SK-N-SH (cell line): ENCODE measurements at regions not wholly inside any gene's neighbourhood (a gene's known extent, or its start where the extent isn't known, plus 50 kb on each side); places are given as distances from the start of the nearest gene placed in this dataset.

ENCODE experiments used
- CTCF ChIA-PET: fragments of 300-600, 350-600 bp; formaldehyde crosslinking; extraction: SDS; loops from one replicate; lab custom pipeline; 2021; lab: Yijun Ruan, JAX
- POLR2A ChIA-PET: fragments of 350-600 bp; sonication (Branson Sonifier 250); formaldehyde crosslinking; extraction: SDS; loops from one replicate; lab custom pipeline; 2020; ENCODE audit warnings: antibody characterized with exemption, inconsistent platforms; lab: Yijun Ruan, JAX
- DNase-seq: peaks from one replicate; pipeline ENCODE4 v3.0.0; 2012
- H2AFZ ChIP-seq: fragments of 200-600 bp; sonication (generic); 2 replicates; pipeline ENCODE4 v1.8.1; 2016; ENCODE audit warnings: antibody characterized with exemption, mild to moderate bottlenecking, low read depth
- H3F3A ChIP-seq: fragments of 200-600 bp; sonication (generic); replicated peaks from 2 replicates; pipeline ENCODE3; 2016; ENCODE audit warnings: antibody characterized with exemption, mild to moderate bottlenecking; ENCODE audit not compliant: insufficient read depth
- H3K27ac ChIP-seq, 2 experiments: fragments of 200-500 bp in 1 of 2; fragments of 200-600 bp in 1 of 2; sonication (Bioruptor generic) in 1 of 2; sonication (generic), shearing (Covaris generic) in 1 of 2; 2 replicates each; pipeline versions ENCODE4 v1.5.1 to v1.6.1; 2014 to 2016; ENCODE audit warnings: low read depth in 2 of 2, inconsistent platforms in 1 of 2, low read length in 1 of 2, mild to moderate bottlenecking in 1 of 2, mixed read lengths in 1 of 2
- H3K27me3 ChIP-seq: fragments of 200-600 bp; sonication (generic), shearing (Covaris generic); 2 replicates; pipeline ENCODE4 v1.6.1; 2016; ENCODE audit warnings: mixed run types; ENCODE audit not compliant: insufficient read depth
- H3K36me3 ChIP-seq, 2 experiments: fragments of 200-500 bp in 1 of 2; fragments of 200-600 bp in 1 of 2; sonication (Bioruptor generic) in 1 of 2; sonication (generic) in 1 of 2; replicated peaks in 1 of 2; 2 replicates each; pipeline versions ENCODE3 to v1.5.1; 2014 to 2016; ENCODE audit warnings: low read length in 1 of 2, mild to moderate bottlenecking in 1 of 2; ENCODE audit not compliant: insufficient read depth in 2 of 2, control insufficient read depth in 1 of 2
- H3K4me1 ChIP-seq, 2 experiments: fragments of 200-500 bp in 1 of 2; fragments of 200-600 bp in 1 of 2; sonication (Bioruptor generic) in 1 of 2; sonication (generic), shearing (Covaris generic) in 1 of 2; 2 replicates each; pipeline versions ENCODE4 v1.5.1 to v1.6.1; 2014 to 2016; ENCODE audit warnings: low read depth in 1 of 2, low read length in 1 of 2, mixed run types in 1 of 2; ENCODE audit not compliant: insufficient read depth in 2 of 2, control insufficient read depth in 1 of 2
- H3K4me2 ChIP-seq: fragments of 200-600 bp; sonication (generic), shearing (Covaris generic); 2 replicates; pipeline ENCODE4 v1.6.1; 2017; ENCODE audit warnings: mixed run types
- H3K4me3 ChIP-seq, 2 experiments: fragments of 200-500 bp in 1 of 2; fragments of 200-600 bp in 1 of 2; sonication (Bioruptor generic) in 1 of 2; sonication (generic), shearing (Covaris generic) in 1 of 2; 2 replicates each; pipeline versions ENCODE4 v1.5.1 to v1.8.1; 2014 to 2016; ENCODE audit warnings: low read depth in 2 of 2, inconsistent platforms in 1 of 2, low read length in 1 of 2, mild to moderate bottlenecking in 1 of 2, mixed read lengths in 1 of 2, moderate library complexity in 1 of 2
- H3K79me2 ChIP-seq: fragments of 200-600 bp; sonication (generic); 2 replicates; pipeline ENCODE4 v1.8.1; 2017; ENCODE audit warnings: mild to moderate bottlenecking; ENCODE audit not compliant: insufficient read depth
- H3K9ac ChIP-seq: fragments of 200-600 bp; sonication (generic); 2 replicates; pipeline ENCODE4 v1.6.1; 2017; ENCODE audit warnings: mixed run types
- H3K9me2 ChIP-seq: fragments of 200-600 bp; sonication (generic); 2 replicates; pipeline ENCODE4 v1.6.1; 2017; ENCODE audit warnings: mixed run types
- H3K9me3 ChIP-seq: fragments of 200-600 bp; sonication (generic); 2 replicates; pipeline ENCODE4 v1.6.1; 2017; ENCODE audit warnings: mixed run types, mild to moderate bottlenecking, moderate library complexity
- H4K20me1 ChIP-seq: fragments of 200-600 bp; sonication (generic); 2 replicates; pipeline ENCODE4 v1.6.1; 2017; ENCODE audit warnings: mild to moderate bottlenecking, mixed run types; ENCODE audit not compliant: insufficient read depth
- CHD2 ChIP-seq: fragments of 150-350 bp; IDR thresholded peaks from 2 replicates; pipeline ENCODE4 v1.6.1; 2018; ENCODE audit warnings: low read length; ENCODE audit not compliant: partially characterized antibody
- CTCF ChIP-seq: fragments of 200-600 bp; sonication (generic); IDR thresholded peaks from 2 replicates; pipeline ENCODE4 v1.6.1; 2017; ENCODE audit warnings: antibody characterized with exemption, mild to moderate bottlenecking, moderate library complexity
- ELF1 ChIP-seq: IDR thresholded peaks from 2 replicates; pipeline ENCODE4 v1.4.0; 2012
- EP300 ChIP-seq, 2 experiments: IDR thresholded peaks; 2 replicates each; pipeline versions ENCODE4 v1.4.0 to v1.6.1; 2012; ENCODE audit warnings: borderline replicate concordance in 1 of 2, low read depth in 1 of 2, low read length in 1 of 2
- EZH2phosphoT487 ChIP-seq: fragments of 200-600 bp; sonication (generic); IDR thresholded peaks from 2 replicates; pipeline ENCODE4 v1.6.1; 2017; ENCODE audit warnings: low read depth, mixed run types, mild to moderate bottlenecking, antibody characterized with exemption, moderate library complexity, borderline replicate concordance
- FOXM1 ChIP-seq: IDR thresholded peaks from 2 replicates; pipeline ENCODE4 v1.4.0; 2012; ENCODE audit warnings: low read depth, mild to moderate bottlenecking
- GABPA ChIP-seq: IDR thresholded peaks from 2 replicates; pipeline ENCODE4 v1.4.0; 2012; ENCODE audit warnings: low read depth, mild to moderate bottlenecking
- GATA2 ChIP-seq: sonication (generic); formaldehyde crosslinking; IDR thresholded peaks from 2 replicates; pipeline ENCODE4 v1.5.0; 2020; ENCODE audit warnings: mild to moderate bottlenecking, missing genetic modification reagents
- JUND ChIP-seq: IDR thresholded peaks from 2 replicates; pipeline ENCODE4 v1.4.0; 2012
- NFIC ChIP-seq: IDR thresholded peaks from 2 replicates; pipeline ENCODE4 v1.4.0; 2012; ENCODE audit warnings: borderline replicate concordance
- NRF1 ChIP-seq: IDR thresholded peaks from 2 replicates; pipeline ENCODE4 v1.6.1; 2012; ENCODE audit warnings: low read depth, mild to moderate bottlenecking, low read length
- POLR2AphosphoS5 ChIP-seq: IDR thresholded peaks from 2 replicates; pipeline ENCODE4 v1.6.1; 2012; ENCODE audit warnings: low read depth, low read length
- RFX5 ChIP-seq: IDR thresholded peaks from 2 replicates; pipeline ENCODE4 v1.6.1; 2012; ENCODE audit warnings: mild to moderate bottlenecking, improper control_type of control experiment, low read length
- SMC3 ChIP-seq: IDR thresholded peaks from 2 replicates; pipeline ENCODE4 v1.6.1; 2012; ENCODE audit warnings: low read depth, low read length, improper control_type of control experiment
- TCF12 ChIP-seq: IDR thresholded peaks from 2 replicates; pipeline ENCODE4 v1.4.0; 2012
- TEAD4 ChIP-seq: IDR thresholded peaks from 2 replicates; pipeline ENCODE4 v1.4.0; 2012; ENCODE audit warnings: mild to moderate bottlenecking, borderline replicate concordance; ENCODE audit not compliant: insufficient read depth
- WGBS: methylation state at CpG from one replicate; pipeline ENCODE4 v1.1.6; 2017; ENCODE audit warnings: low lambda C conversion rate; 5-methylcytosine and 5-hydroxymethylcytosine counted together
- TF ChIP-seq, protein P1 (sequence below): fragments of 150-350 bp; IDR thresholded peaks from 2 replicates; pipeline ENCODE4 v1.6.1; 2017; ENCODE audit warnings: antibody characterized with exemption, low read length, low read depth, borderline replicate concordance

GRCh38 chr3:40631341-40631995 lies 106.7 kb downstream of the ZNF621 start:
- Histone ChIP-seq H3K79me2 (no peaks in the 10 kb centered on the region), H2AFZ (no peak overlapping the region), H3K4me3 (no peak overlapping the region), H3F3A (no peaks in the 10 kb centered on the region), H3K9me3 (no peaks in the 10 kb centered on the region), H4K20me1 (no peaks in the 10 kb centered on the region), H3K9ac (no peak overlapping the region), H3K27ac (no peak overlapping the region), H3K36me3 (no peaks in the 10 kb centered on the region), H3K4me2 (no peak overlapping the region), H3K9me2 (no peaks in the 10 kb centered on the region), H3K27me3 (no peaks in the 10 kb centered on the region), H3K4me1 (no peaks in the 10 kb centered on the region)
- ChIA-PET CTCF (no interaction called here), POLR2A (no interaction called here)
- 58% methylated on average over 4 of the region's 5 CpGs for WGBS
- DNase-seq: no peak
- TF ChIP-seq EP300 (IDR thresholded peaks at IDR 0.05; ENCODE audit: borderline replicate concordance in 1 of 2, low read depth in 1 of 2, low read length in 1 of 2): no peak
- no peak for TF ChIP-seq FOXM1
- no peak for TF ChIP-seq TEAD4
- no peak for TF ChIP-seq TCF12
- TF ChIP-seq JUND: no peak
- no peak for TF ChIP-seq RFX5
- TF ChIP-seq POLR2AphosphoS5: no peak
- TF ChIP-seq NRF1: no peak
- TF ChIP-seq ELF1: no peak
- no peak for TF ChIP-seq GABPA
- no peak for TF ChIP-seq NFIC

DNA sequence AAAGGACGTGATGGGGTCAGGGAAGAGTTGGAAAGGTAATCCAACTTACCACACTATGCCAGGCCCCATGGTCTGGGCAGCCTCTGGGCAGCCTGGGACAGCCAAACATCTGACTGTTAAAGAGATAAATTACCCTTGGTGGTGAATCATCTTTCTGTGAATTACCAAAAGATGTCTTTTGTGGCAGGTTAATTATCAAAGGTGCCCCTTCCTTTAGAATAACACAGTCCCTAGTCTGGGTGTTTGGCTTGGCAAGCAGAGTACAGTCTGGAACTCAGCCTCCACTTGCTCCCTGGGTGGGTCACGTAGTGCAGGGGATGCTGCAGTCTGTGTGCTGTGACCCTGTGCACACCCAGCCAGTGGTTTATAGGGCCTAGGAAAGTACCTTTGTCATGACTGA lies 113.1 kb downstream of the ZNF621 start:
- H3K9ac ChIP-seq: no peak overlapping the region
- no peak overlapping the region for H3K4me2 ChIP-seq
- H3K36me3 ChIP-seq: no peaks in the 10 kb centered on the region
- ChIA-PET CTCF (no interaction called here), POLR2A (no interaction called here)
- no peaks in the 10 kb centered on the region for H3K27me3 ChIP-seq
- no peaks in the 10 kb centered on the region for H4K20me1 ChIP-seq
- H3K9me2 ChIP-seq: no peaks in the 10 kb centered on the region
- no peak for DNase-seq
- H3F3A ChIP-seq: no peaks in the 10 kb centered on the region
- no peaks in the 10 kb centered on the region for H3K4me1 ChIP-seq
- WGBS: 5% methylated on average over 2 of the region's 2 CpGs
- no peaks in the 10 kb centered on the region for H3K79me2 ChIP-seq
- no peaks in the 10 kb centered on the region for H3K9me3 ChIP-seq
- TF ChIP-seq, protein P1, sequence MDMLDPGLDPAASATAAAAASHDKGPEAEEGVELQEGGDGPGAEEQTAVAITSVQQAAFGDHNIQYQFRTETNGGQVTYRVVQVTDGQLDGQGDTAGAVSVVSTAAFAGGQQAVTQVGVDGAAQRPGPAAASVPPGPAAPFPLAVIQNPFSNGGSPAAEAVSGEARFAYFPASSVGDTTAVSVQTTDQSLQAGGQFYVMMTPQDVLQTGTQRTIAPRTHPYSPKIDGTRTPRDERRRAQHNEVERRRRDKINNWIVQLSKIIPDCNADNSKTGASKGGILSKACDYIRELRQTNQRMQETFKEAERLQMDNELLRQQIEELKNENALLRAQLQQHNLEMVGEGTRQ: no peak
- TF ChIP-seq SMC3 (no peak), EZH2phosphoT487 (no peak), CHD2 (no peak), CTCF (no peak), TCF12 (no peak), GATA2 (CRISPR knock-in tag) (no peak), RFX5 (no peak), POLR2AphosphoS5 (no peak), NRF1 (no peak)
- no peak overlapping the region for H2AFZ ChIP-seq
- no peak overlapping the region for H3K27ac ChIP-seq
- H3K4me3 ChIP-seq: no peak overlapping the region
